ENCODE measurements at regions not wholly inside any gene's neighbourhood (a gene's known extent, or its start where the extent isn't known, plus 50 kb on each side); places are given as distances from the start of the nearest gene placed in this dataset.

- no peak for ATAC-seq
- H3K27me3 ChIP-seq, result no peaks in the 10 kb centered on the region
- no peak for DNase-seq
- H3K4me1 ChIP-seq, result no peaks in the 10 kb centered on the region
- no peaks in the 10 kb centered on the region for H3K36me3 ChIP-seq
- intact Hi-C loops (cut with DNase I), result no loop called here
- no peak overlapping the region for H3K4me3 ChIP-seq
- H3K27ac ChIP-seq, result no peak overlapping the region
- peaks cover 0 to 5% (median 0%) of the 10 kb centered on the region in 12 donors for H3K9me3 ChIP-seq
- 37 to 41% (median 39%) methylated on average over 2 of the region's 2 CpGs for whole genome bisulfite sequencing, 4 donors
- TF ChIP-seq POLR2A (IDR thresholded peaks at IDR 0.05) (no peak), CTCF (IDR thresholded peaks at IDR 0.05) (no peak)
These were observed 453.7 kb upstream of the CELF4 start for GRCh38 chr18:38019292-38019691.

- TF ChIP-seq CTCF (IDR thresholded peaks at IDR 0.05) (no peak), POLR2A (IDR thresholded peaks at IDR 0.05) (no peak)
- intact Hi-C loops (cut with DNase I), result no loop called here
These were observed 445.6 kb upstream of the CELF4 start for GRCh38 chr18:38010971-38011857.

GRCh38 chr18:38010037-38010436, 444.4 kb upstream of the CELF4 start:
- ATAC-seq, result no peak
- Histone ChIP-seq H3K4me3 (no peak overlapping the region), H3K9me3 (peaks cover 0 to 5% (median 0%) of the 10 kb centered on the region in 12 donors), H3K27ac (no peak overlapping the region), H3K36me3 (no peaks in the 10 kb centered on the region), H3K27me3 (no peaks in the 10 kb centered on the region), H3K4me1 (no peaks in the 10 kb centered on the region)
- 75 to 81% (median 76%) methylated on average over 2 of the region's 2 CpGs for WGBS, 4 donors
- TF ChIP-seq CTCF (IDR thresholded peaks at IDR 0.05) (no peak), POLR2A (IDR thresholded peaks at IDR 0.05) (no peak)
- no peak for DNase-seq
- intact Hi-C loops (cut with DNase I), result no loop called here

More at GRCh38 chr18:38010971-38011857, 445.6 kb upstream of the CELF4 start:
- H3K36me3 ChIP-seq, result no peaks in the 10 kb centered on the region
- DNase-seq (no peak), ATAC-seq (no peak)
- H3K4me1 ChIP-seq, result no peaks in the 10 kb centered on the region
- peaks cover 0 to 5% (median 0%) of the 10 kb centered on the region in 12 donors for H3K9me3 ChIP-seq
- no peak overlapping the region for H3K4me3 ChIP-seq
- WGBS, 4 donors, result 73 to 80% (median 79%) methylated on average over 4 of the region's 4 CpGs
- H3K27me3 ChIP-seq, result no peaks in the 10 kb centered on the region
- H3K27ac ChIP-seq, result no peak overlapping the region

GRCh38 chr18:38009320-38009719, 443.7 kb upstream of the CELF4 start:
- intact Hi-C loops (cut with DNase I), result no loop called here
- DNase-seq (no peak), ATAC-seq (no peak)
- no peaks in the 10 kb centered on the region for H3K4me1 ChIP-seq
- TF ChIP-seq CTCF (IDR thresholded peaks at IDR 0.05) (no peak), POLR2A (IDR thresholded peaks at IDR 0.05) (no peak)
- H3K4me3 ChIP-seq, result no peak overlapping the region
- peaks cover 0 to 5% (median 0%) of the 10 kb centered on the region in 12 donors for H3K9me3 ChIP-seq
- H3K27ac ChIP-seq, result no peak overlapping the region
- 36 to 57% (median 51%) methylated on average over 1 of the region's 1 CpG for WGBS, 4 donors
- no peaks in the 10 kb centered on the region for H3K27me3 ChIP-seq
- no peaks in the 10 kb centered on the region for H3K36me3 ChIP-seq
